Fibroblast of lung (primary cell): ENCODE measurements at regions not wholly inside any gene's neighbourhood (a gene's known extent, or its start where the extent isn't known, plus 50 kb on each side); places are given as distances from the start of the nearest gene placed in this dataset.

ENCODE experiments used
- DNase-seq, 2 donors: peaks; one replicate each; pipeline versions ENCODE4 v3.0.0 to v3.0.0-alpha.2; 2010; ENCODE audit warnings: low read depth in 2 of 2
- H2AFZ ChIP-seq: 2 replicates; pipeline ENCODE4 v1.5.1; 2012; ENCODE audit warnings: low read length, control low read depth, inconsistent platforms
- H3K27ac ChIP-seq: 2 replicates; pipeline ENCODE4 v1.5.1; 2011; ENCODE audit warnings: low read length, control low read depth; ENCODE audit not compliant: insufficient read depth
- H3K27me3 ChIP-seq: 2 replicates; pipeline ENCODE4 v1.5.1; 2011; ENCODE audit warnings: mild to moderate bottlenecking, low read length; ENCODE audit not compliant: control insufficient read depth, insufficient read depth
- H3K36me3 ChIP-seq: 2 replicates; pipeline ENCODE4 v1.5.1; 2011; ENCODE audit warnings: low read length; ENCODE audit not compliant: control insufficient read depth, insufficient read depth
- H3K4me1 ChIP-seq: 2 replicates; pipeline ENCODE4 v1.5.1; 2011; ENCODE audit warnings: low read length; ENCODE audit not compliant: control insufficient read depth, insufficient read depth; ENCODE audit errors: extremely low read depth
- H3K4me2 ChIP-seq: 2 replicates; pipeline ENCODE4 v1.5.1; 2011; ENCODE audit warnings: low read length, control low read depth; ENCODE audit not compliant: insufficient read depth; ENCODE audit errors: extremely low read depth
- H3K4me3 ChIP-seq, 4 experiments: fragments of 200-600 bp in 1 of 4; sonication (generic) in 1 of 4; replicated peaks in 1 of 4; 2 replicates each; pipeline ENCODE4 v1.5.1; 2011 to 2016; ENCODE audit warnings: low read length in 4 of 4, low read depth in 3 of 4, mild to moderate bottlenecking in 3 of 4, control low read depth in 2 of 4, inconsistent platforms in 1 of 4, mixed read lengths in 1 of 4; ENCODE audit not compliant: insufficient read depth in 1 of 4; ENCODE audit errors: control extremely low read depth in 1 of 4
- H3K79me2 ChIP-seq: 2 replicates; pipeline ENCODE4 v1.5.1; 2012; ENCODE audit warnings: mild to moderate bottlenecking, low read length, inconsistent platforms; ENCODE audit not compliant: control insufficient read depth, insufficient read depth
- H3K9ac ChIP-seq: 2 replicates; pipeline ENCODE4 v1.5.1; 2011; ENCODE audit warnings: mild to moderate bottlenecking, low read length, control low read depth; ENCODE audit not compliant: insufficient read depth
- H3K9me3 ChIP-seq: 2 replicates; pipeline ENCODE4 v1.5.1; 2012; ENCODE audit warnings: low read depth, low read length; ENCODE audit not compliant: control insufficient read depth, insufficient read depth
- H4K20me1 ChIP-seq: 2 replicates; pipeline ENCODE4 v1.5.1; 2011; ENCODE audit warnings: low read length; ENCODE audit not compliant: control insufficient read depth, insufficient read depth; ENCODE audit errors: extremely low read depth
- CTCF ChIP-seq, 2 donors: IDR thresholded peaks in 1 of 2; conservative IDR thresholded peaks in 1 of 2; 1 replicate in 1 of 2; 2 replicates in 1 of 2; pipeline ENCODE4 v1.5.1; 2011 to 2012; ENCODE audit warnings: low read length in 2 of 2, control low read depth in 1 of 2, inconsistent platforms in 1 of 2, low read depth in 1 of 2, mild to moderate bottlenecking in 1 of 2
- EZH2 ChIP-seq: IDR thresholded peaks from 2 replicates; pipeline ENCODE4 v1.5.1; 2012; ENCODE audit warnings: low read length, control low read depth, mild to moderate bottlenecking; ENCODE audit errors: missing control alignments

GRCh38 chr20:7637184-7637583, 303.1 kb downstream of the HAO1 start:
- no peak overlapping the region for H3K4me3 ChIP-seq
- peak in 1 of 2 donors; percentile 15 for DNase-seq
- H4K20me1 ChIP-seq = no peaks in the 10 kb centered on the region
- H2AFZ ChIP-seq = no peak overlapping the region
- no peak overlapping the region for H3K9ac ChIP-seq
- no peaks in the 10 kb centered on the region for H3K9me3 ChIP-seq
- H3K36me3 ChIP-seq = no peaks in the 10 kb centered on the region
- no peak for TF ChIP-seq CTCF (conservative IDR thresholded peaks at IDR 0.05 in 1 of 2, IDR thresholded peaks at IDR 0.05 in 1 of 2; ENCODE audit: low read depth in 1 of 2, low read length in 2 of 2)
- TF ChIP-seq EZH2 = no peak
- H3K4me1 ChIP-seq = no peaks in the 10 kb centered on the region
- H3K79me2 ChIP-seq = no peaks in the 10 kb centered on the region
- no peaks in the 10 kb centered on the region for H3K27me3 ChIP-seq
- no peak overlapping the region for H3K4me2 ChIP-seq
- H3K27ac ChIP-seq = no peak overlapping the region

GRCh38 chr20:7650086-7650879, 290.0 kb downstream of the HAO1 start:
- Histone ChIP-seq H4K20me1 (no peaks in the 10 kb centered on the region), H3K4me3 (no peak overlapping the region), H3K4me1 (no peaks in the 10 kb centered on the region), H3K27ac (no peak overlapping the region), H3K4me2 (no peak overlapping the region), H3K9me3 (no peaks in the 10 kb centered on the region), H3K27me3 (no peaks in the 10 kb centered on the region), H3K79me2 (no peaks in the 10 kb centered on the region), H3K9ac (no peak overlapping the region), H2AFZ (no peak overlapping the region), H3K36me3 (no peaks in the 10 kb centered on the region)
- DNase-seq = peak; percentile 62 to 95
- TF ChIP-seq EZH2 (no peak), CTCF (conservative IDR thresholded peaks at IDR 0.05 in 1 of 2, IDR thresholded peaks at IDR 0.05 in 1 of 2; ENCODE audit: low read depth in 1 of 2, low read length in 2 of 2) (no peak)

- Histone ChIP-seq H3K4me3 (no peak overlapping the region), H3K9me3 (no peaks in the 10 kb centered on the region), H2AFZ (no peak overlapping the region), H4K20me1 (no peaks in the 10 kb centered on the region), H3K27me3 (no peaks in the 10 kb centered on the region), H3K4me1 (no peaks in the 10 kb centered on the region), H3K4me2 (no peak overlapping the region), H3K27ac (no peak overlapping the region), H3K36me3 (no peaks in the 10 kb centered on the region), H3K9ac (no peak overlapping the region), H3K79me2 (no peaks in the 10 kb centered on the region)
- TF ChIP-seq EZH2 (no peak), CTCF (conservative IDR thresholded peaks at IDR 0.05 in 1 of 2, IDR thresholded peaks at IDR 0.05 in 1 of 2; ENCODE audit: low read depth in 1 of 2, low read length in 2 of 2) (no peak)
- no peak for DNase-seq
Observed at GRCh38 chr20:7654231-7654630, 286.0 kb downstream of the HAO1 start.
